Transverse colon (tissue), 4 donors: ENCODE measurements at regions not wholly inside any gene's neighbourhood (a gene's known extent, or its start where the extent isn't known, plus 50 kb on each side); places are given as distances from the start of the nearest gene placed in this dataset.
A peak's percentile ranks its signal among the peaks of the same experiment; 100 is the strongest.

ENCODE experiments used
- DNase-seq: peaks from one replicate; pipeline ENCODE4 v3.0.0-alpha.2; 2019
- H3K27ac ChIP-seq, 4 donors: fragments of 200-600 bp; sonication (generic); 2 replicates each; pipeline ENCODE4 v1.5.1; 2016 to 2018; ENCODE audit warnings: inconsistent platforms in 4 of 4
- H3K27me3 ChIP-seq: fragments of 200-600 bp; sonication (generic); 2 replicates; pipeline ENCODE4 v1.5.1; 2017; ENCODE audit warnings: inconsistent platforms
- H3K36me3 ChIP-seq, 4 donors: fragments of 200-600 bp; sonication (generic); 2 replicates each; pipeline ENCODE4 v1.5.1; 2017 to 2019; ENCODE audit warnings: inconsistent platforms in 4 of 4
- H3K4me1 ChIP-seq, 4 donors: fragments of 200-600 bp; sonication (generic); 2 replicates each; pipeline ENCODE4 v1.5.1; 2017 to 2020; ENCODE audit warnings: inconsistent platforms in 4 of 4
- H3K4me3 ChIP-seq, 4 donors: fragments of 200-600 bp; sonication (generic); 1 replicate in 1 of 4; 2 replicates in 3 of 4; pipeline versions ENCODE4 v1.5.1 to v1.6.1; 2017 to 2019; ENCODE audit warnings: inconsistent platforms in 4 of 4
- H3K9me3 ChIP-seq, 2 donors: fragments of 200-600 bp; sonication (generic); 2 replicates each; pipeline ENCODE4 v1.5.1; 2017 to 2019; ENCODE audit warnings: inconsistent platforms in 2 of 2
- EP300 ChIP-seq: sonication (generic); formaldehyde crosslinking; IDR thresholded peaks from one replicate; pipeline ENCODE4 v1.6.1; 2017; ENCODE audit warnings: antibody characterized with exemption, low read depth
- POLR2A ChIP-seq: fragments of 450-650 bp; IDR thresholded peaks from one replicate; pipeline ENCODE4 v1.6.1; 2016; ENCODE audit warnings: antibody characterized with exemption, mild to moderate bottlenecking, moderate library complexity
- POLR2AphosphoS5 ChIP-seq, 3 donors: sonication (generic); formaldehyde crosslinking; IDR thresholded peaks; one replicate each; pipeline ENCODE4 v1.6.1; 2016; ENCODE audit warnings: antibody characterized with exemption in 3 of 3
- WGBS, 2 donors: methylation state at CpG; one replicate each; pipeline ENCODE4 v1.1.5; 2018; ENCODE audit warnings: low coverage in 1 of 2; 5-methylcytosine and 5-hydroxymethylcytosine counted together
- in situ Hi-C, 4 donors: fragments of 200-750 bp; cut with MboI; loops; one replicate each; pipeline versions ENCODE4 v1.15.0 to v1.15.1; 2017; ENCODE audit warnings: low sequenced_read_pairs in 3 of 4, low pct_ligation_motif_present in 1 of 4, low pct_unique_long_range_greater_than_20kb in 1 of 4
- intact Hi-C: fragments of 100-400 bp; cut with DNase I; formaldehyde crosslinking; loops from one replicate; pipeline ENCODE4 v1.15.1; 2023; ENCODE audit warnings: low total_unique reads
- TF ChIP-seq, protein P1 (sequence below), 5 experiments: fragments of 200-600 bp in 3 of 5; fragments of 450-650 bp in 2 of 5; sonication (generic) in 3 of 5; IDR thresholded peaks; 1 replicate in 2 of 5; 2 replicates in 3 of 5; pipeline ENCODE4 v1.5.1; 2016 to 2017; ENCODE audit warnings: antibody characterized with exemption in 5 of 5, inconsistent platforms in 3 of 5, mild to moderate bottlenecking in 2 of 5, moderate library complexity in 1 of 5

- Histone ChIP-seq H3K9me3 (peaks cover 2 to 3% of the 10 kb centered on the region in 2 donors), H3K36me3 (no peaks in the 10 kb centered on the region), H3K27me3 (no peaks in the 10 kb centered on the region), H3K4me3 (no peak overlapping the region), H3K4me1 (no peaks in the 10 kb centered on the region), H3K27ac (no peak overlapping the region)
- in situ Hi-C loops (no loop called here), intact Hi-C loops (no loop called here)
- no peak for TF ChIP-seq EP300
- TF ChIP-seq POLR2A: no peak
- TF ChIP-seq POLR2AphosphoS5 (IDR thresholded peaks at IDR 0.05): no peak
- TF ChIP-seq, protein P1, sequence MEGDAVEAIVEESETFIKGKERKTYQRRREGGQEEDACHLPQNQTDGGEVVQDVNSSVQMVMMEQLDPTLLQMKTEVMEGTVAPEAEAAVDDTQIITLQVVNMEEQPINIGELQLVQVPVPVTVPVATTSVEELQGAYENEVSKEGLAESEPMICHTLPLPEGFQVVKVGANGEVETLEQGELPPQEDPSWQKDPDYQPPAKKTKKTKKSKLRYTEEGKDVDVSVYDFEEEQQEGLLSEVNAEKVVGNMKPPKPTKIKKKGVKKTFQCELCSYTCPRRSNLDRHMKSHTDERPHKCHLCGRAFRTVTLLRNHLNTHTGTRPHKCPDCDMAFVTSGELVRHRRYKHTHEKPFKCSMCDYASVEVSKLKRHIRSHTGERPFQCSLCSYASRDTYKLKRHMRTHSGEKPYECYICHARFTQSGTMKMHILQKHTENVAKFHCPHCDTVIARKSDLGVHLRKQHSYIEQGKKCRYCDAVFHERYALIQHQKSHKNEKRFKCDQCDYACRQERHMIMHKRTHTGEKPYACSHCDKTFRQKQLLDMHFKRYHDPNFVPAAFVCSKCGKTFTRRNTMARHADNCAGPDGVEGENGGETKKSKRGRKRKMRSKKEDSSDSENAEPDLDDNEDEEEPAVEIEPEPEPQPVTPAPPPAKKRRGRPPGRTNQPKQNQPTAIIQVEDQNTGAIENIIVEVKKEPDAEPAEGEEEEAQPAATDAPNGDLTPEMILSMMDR (IDR thresholded peaks at IDR 0.05): no peak
- no peak for DNase-seq
Measured at GRCh38 chr9:75289332-75289731, 201.0 kb downstream of the OSTF1 start.

- in situ Hi-C loops: no loop called here
- intact Hi-C loops: no loop called here
- 70 to 88% methylated on average over 2 of the region's 2 CpGs for WGBS, 2 donors
- H3K4me3 ChIP-seq: no peak overlapping the region
- DNase-seq: no peak
- no peaks in the 10 kb centered on the region for H3K36me3 ChIP-seq
- no peak for TF ChIP-seq POLR2AphosphoS5 (IDR thresholded peaks at IDR 0.05)
- TF ChIP-seq EP300: no peak
- TF ChIP-seq, protein P1 (IDR thresholded peaks at IDR 0.05): no peak
- no peak for TF ChIP-seq POLR2A
- H3K27me3 ChIP-seq: no peaks in the 10 kb centered on the region
- H3K27ac ChIP-seq: no peak overlapping the region
- no peaks in the 10 kb centered on the region for H3K4me1 ChIP-seq
- no peaks in the 10 kb centered on the region for H3K9me3 ChIP-seq
Measured at GRCh38 chr9:75299324-75299723, 211.0 kb downstream of the OSTF1 start.

DNA sequence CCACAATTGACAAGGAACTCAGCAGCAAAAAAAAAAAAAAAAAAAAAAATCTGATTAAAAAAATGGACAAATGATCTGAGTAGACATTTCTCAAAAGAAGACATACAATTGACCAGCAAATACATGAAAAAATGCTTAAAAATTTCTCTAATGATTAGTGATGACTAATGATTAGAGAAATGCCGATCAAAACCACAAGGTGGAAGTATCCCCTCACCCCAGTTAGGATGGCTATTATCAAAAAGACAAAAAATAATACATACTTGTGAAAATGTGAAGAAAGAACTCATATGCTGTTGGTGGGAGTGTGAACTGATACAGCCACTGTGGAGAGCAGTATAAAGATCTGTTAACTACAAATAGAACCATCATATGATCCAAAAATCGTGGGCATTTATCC is 245.3 kb downstream of the OSTF1 start:
- H3K4me1 ChIP-seq: no peaks in the 10 kb centered on the region
- no peaks in the 10 kb centered on the region for H3K36me3 ChIP-seq
- in situ Hi-C loops: no loop called here
- TF ChIP-seq, protein P1 (IDR thresholded peaks at IDR 0.05): peak in 2 of 5 experiments; percentile 18 to 25
- TF ChIP-seq POLR2A (no peak), EP300 (no peak), POLR2AphosphoS5 (IDR thresholded peaks at IDR 0.05) (no peak)
- 65 to 76% methylated on average over 2 of the region's 2 CpGs for WGBS, 2 donors
- no peaks in the 10 kb centered on the region for H3K27me3 ChIP-seq
- no peaks in the 10 kb centered on the region for H3K9me3 ChIP-seq
- no peak for DNase-seq
- H3K4me3 ChIP-seq: no peak overlapping the region
- intact Hi-C loops: no loop called here
- no peak overlapping the region for H3K27ac ChIP-seq

DNA sequence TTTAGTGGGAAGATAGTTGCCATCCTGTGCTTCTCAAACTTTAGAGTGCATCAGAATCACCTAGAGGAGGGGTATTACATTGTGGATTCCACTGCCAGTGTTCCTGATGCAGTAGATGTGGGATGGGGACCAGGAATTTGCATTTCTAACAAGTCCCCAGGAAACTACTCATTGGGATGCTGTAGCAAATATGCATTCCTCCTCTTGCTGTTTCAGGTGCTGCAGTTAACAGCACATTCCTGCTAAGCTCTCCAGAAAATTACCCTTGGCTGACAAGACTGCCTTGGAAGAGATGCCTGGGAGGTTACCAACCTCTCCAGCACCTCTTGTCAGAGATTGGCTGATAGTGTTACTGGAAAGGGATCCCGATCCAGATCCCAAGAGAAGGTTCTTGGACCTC is 270.5 kb downstream of the OSTF1 start:
- Histone ChIP-seq H3K4me1 (no peaks in the 10 kb centered on the region), H3K27me3 (no peaks in the 10 kb centered on the region), H3K4me3 (no peak overlapping the region), H3K9me3 (no peaks in the 10 kb centered on the region), H3K27ac (no peak overlapping the region), H3K36me3 (no peaks in the 10 kb centered on the region)
- no peak for TF ChIP-seq EP300
- TF ChIP-seq, protein P1 (IDR thresholded peaks at IDR 0.05): no peak
- TF ChIP-seq POLR2A: no peak
- TF ChIP-seq POLR2AphosphoS5 (IDR thresholded peaks at IDR 0.05): no peak
- in situ Hi-C loops: no loop called here
- WGBS, 2 donors: 86% methylated on average over 1 of the region's 1 CpG; no CpG with 5 or more reads in 1 of the 2 donors
- no peak for DNase-seq
- intact Hi-C loops: no loop called here
